NCI-H510A treated with DMSO at 0.1 percent for 48 hours (cell line): ENCODE measurements at regions not wholly inside any gene's neighbourhood (a gene's known extent, or its start where the extent isn't known, plus 50 kb on each side); places are given as distances from the start of the nearest gene placed in this dataset.

ENCODE experiments used
- DNase-seq: peaks from one replicate; lab custom pipeline; 2025; lab: John Stamatoyannopoulos, UW

GRCh38 chr1:8267307-8267706 lies 50.6 kb upstream of the SLC45A1 start:
- no peak for DNase-seq

DNA sequence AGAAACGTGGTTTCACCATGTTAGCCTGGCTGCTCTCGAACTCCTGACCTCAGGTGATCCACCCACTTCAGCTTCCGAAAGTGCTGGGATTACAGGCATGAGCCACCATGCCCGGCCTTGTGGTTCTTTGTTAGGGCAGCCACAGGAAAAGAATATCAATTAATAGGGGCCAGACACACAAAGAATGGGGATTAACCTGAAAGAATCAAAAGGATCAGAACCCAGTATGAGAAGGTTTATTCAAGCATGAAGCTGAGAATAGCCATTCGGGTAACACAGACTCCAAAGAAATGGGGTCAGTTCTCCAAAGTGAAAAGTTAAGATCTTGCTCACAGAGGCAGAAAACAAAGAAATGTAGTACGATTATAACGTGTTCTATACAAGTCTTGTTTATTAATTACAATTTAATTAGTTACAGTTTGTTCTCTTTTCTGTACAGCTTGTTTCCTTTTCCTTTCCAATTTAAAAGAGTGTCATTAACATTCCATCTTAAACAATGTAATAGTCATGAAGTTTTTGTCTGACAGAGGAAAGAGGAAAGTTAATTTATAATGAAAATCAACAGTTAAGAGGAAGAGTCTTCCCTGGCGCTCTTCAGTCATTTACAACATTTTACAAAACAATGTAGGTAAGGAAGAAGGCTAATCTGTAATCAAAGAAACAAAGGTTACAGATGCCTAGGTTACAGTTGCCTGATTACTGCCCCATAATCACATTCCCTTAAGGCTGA lies 51.3 kb upstream of the SLC45A1 start:
- DNase-seq: no peak

DNA sequence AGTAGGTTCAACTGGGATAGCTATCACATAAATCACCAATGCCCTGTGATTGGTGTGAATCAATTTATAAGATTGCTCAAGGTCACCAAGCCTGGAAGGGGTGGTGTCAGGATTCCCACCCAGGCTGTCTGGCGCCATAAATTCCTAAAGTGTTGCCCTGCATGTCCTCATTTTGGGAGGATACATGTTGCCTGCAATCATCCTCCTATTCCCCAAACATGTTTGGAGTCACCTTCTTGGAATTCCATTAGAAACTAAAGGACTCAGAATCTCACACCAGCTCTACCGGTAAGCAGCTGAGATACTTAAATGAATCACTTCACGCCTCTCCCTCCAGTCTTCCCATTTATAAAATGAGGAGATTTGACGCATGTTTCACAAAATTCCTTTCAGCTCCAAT lies 54.1 kb upstream of the SLC45A1 start:
- no peak for DNase-seq

GRCh38 chr1:8261398-8261762 lies 56.5 kb upstream of the SLC45A1 start:
- DNase-seq: no peak

DNA sequence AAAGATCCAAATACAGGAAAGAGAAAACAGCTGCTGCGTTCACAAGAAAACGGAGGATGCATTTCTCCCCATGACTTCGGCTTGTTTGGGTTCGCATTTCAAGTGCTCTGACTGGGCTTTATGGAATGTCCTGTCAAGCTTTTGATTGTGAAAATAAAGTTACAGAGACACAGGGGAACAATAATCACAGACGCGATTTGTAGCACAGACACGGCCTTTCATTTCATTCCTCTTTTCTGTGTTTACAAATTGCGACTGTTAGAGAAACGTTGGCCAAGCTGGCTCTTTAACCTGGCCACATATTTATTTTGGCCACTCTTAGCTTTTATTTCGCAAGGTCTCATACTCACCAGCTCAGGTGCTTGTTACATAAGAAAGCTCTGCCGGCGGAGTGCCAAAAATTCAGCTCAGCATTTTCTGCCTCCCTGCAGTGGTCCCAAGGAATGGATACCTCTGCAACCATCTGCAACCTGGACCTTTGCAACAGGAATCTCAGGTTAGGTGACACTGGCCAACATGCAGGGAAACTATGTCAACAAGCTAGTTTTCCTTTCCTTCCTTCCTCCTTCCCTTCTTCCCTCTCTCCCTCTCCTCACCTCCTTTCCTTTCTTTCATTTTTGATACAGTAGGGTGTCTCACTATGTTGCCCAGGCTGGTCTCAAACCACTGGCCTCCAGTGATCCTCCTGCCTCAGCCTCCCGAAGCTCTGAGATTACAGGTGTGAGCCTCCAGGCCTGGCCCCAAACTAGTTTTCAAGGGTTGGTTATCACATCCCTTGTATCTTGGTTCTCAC lies 58.2 kb upstream of the SLC45A1 start:
- peak; percentile 98 for DNase-seq

DNA sequence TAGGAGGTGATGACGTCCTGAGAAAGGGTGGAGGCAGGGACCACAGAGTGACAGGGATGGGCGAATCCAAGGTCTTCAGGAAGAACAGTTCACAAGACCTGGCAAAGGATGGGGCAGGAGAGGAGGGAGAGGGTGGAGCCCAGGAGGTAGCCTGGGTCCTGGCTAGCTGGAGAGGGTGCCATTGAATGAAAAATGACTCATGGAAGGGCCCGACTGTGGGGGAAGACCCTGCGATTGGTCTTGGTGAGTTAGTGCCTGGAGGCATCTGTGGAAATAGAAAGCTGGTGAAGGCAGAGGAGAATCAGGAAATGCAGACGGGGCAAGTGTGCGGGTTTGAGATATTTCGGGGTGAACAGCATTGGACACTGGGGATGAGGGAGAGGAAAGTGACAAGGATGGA lies 60.3 kb upstream of the SLC45A1 start:
- DNase-seq: no peak

DNA sequence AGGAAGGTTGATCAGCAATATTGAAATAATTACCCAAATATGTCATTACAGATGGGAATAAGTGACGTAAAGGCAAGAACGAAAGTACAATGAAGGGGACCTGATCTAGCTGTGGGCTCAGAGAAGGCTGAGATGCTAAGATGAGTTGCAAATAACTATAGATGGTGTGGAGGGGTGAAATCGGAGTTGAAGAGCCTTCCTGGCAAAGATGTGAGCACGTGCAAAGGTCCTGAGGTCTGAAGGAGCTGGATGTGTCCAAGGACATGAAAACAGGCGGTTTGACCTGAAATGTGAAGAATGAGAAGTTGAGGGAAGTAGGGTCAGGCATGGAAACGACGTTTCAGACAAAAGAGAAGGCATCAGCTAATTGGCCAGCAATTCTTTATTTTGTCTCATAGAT lies 61.6 kb upstream of the SLC45A1 start:
- no peak for DNase-seq

DNA sequence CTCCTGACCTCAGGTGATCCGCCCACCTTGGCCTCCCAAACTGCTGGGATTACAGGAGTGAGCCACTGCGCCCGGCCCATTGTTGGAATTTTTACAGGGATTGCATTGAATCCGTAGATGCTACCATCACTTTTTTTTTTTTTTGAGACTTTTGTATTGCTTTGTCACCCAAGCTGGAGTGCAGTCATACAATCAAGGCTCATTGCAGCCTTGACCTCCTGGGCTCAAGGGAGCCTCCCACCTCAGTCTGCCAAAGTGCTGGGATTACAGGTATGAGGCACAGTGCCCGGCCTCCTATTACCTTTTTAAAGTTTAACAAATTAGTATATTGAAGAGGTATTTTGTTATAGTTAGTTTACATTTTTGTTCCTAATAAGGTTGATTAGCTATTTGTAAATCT lies 62.2 kb upstream of the SLC45A1 start:
- no peak for DNase-seq

- no peak for DNase-seq
Measured at GRCh38 chr1:8252266-8252951, 65.5 kb upstream of the SLC45A1 start.

DNA sequence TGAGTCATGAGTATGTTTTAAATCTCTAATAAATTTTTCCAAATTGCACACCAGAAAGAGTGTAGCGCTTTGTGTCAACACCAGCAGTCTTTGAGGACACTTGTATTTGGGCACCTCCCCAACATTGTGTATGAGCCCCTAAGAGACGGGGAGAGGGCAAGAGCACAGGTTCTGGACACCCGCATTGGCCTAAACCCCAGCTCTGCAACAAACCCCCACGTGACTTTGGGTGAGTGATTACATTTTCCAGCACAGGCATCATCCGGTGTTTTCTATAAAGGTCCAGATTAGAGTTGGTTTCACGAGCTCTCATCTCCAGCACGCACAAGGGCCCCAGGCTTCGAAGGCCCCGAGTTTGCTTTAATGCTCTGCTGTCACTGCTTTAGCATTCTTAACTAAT lies 66.3 kb upstream of the SLC45A1 start:
- no peak for DNase-seq

DNA sequence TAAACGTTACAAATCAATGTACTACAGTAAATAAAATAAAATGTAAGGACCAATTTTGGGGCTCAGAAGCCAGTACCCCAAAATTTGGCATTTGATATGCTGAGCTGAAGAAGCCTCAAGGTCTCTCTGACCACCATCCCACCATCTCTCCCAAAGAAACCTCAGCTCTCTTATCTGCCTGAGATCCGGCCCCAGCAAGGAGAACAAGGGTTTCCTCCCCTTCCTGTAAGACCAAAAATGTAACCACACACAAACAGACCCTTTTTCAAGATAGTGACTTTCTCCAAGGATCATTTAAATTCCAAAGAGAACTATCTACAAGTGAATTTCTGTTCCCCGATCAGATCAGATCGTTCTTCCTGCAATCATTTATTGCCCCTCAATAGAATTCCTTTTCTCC lies 68.1 kb upstream of the SLC45A1 start:
- no peak for DNase-seq

DNA sequence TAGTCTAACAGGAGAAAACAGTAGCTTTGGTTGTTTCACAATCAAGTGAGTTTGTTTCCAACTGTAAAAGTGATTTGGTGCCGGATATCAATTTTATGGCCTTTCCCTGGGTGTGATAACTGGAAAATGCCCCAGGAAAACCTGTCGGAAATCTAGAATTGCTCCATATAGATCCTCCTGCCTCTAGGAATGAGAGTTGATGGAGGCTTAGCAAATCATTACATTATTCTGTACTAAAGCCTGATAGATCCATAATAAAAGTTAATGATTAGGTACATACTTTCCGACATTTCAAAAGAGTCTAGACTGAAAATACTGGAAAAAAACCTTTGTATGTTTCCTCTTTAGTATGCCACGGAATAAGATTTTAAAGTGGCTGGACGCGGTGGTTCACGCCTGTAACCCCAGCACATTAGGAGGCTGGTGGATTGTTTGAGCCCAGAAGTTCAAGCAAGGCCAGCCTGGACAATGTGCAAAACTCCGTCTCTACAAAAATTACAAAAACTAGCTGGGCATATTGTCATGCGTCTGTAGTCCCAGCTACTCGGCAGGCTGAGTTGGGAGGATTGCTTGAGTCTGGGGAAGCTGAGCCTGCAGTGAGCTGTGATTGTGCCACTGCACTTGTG lies 70.0 kb upstream of the SLC45A1 start:
- no peak for DNase-seq

DNA sequence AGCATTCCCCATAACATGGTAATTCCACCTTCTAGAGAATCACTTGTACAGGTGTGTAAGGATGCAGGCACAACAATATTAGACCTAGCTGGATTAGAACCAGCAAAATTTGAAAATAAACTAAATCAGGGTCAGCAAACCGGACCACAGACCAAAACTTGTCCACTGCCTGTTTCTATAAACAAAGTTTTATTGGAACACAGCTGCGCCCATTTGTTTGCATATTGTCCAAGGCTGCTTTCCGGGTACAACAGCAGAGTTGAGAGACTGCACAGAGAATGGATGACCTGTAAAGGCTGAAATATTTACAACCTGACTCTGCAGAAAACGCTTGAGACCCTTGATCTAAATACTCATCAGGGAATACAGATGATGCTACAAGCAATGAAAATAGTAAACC lies 73.6 kb upstream of the SLC45A1 start:
- no peak for DNase-seq

DNA sequence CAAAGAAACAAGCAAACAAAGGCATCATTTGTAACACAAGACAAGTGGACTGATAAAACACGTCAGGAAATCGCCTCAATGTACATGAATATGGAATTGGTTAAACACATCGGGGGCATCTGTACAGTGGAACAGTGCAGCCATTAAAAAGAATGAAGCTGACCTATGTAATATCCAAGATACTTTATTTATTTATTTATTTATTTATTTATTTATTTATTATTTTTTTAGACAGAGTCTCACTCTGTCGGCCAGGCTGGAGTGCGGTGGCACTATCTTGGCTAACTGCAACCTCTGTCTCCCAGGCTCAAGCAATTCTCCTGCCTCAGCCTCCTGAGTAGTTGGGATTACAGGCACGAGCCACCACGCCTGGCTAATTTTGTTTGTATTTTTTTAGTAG lies 75.4 kb upstream of the SLC45A1 start:
- DNase-seq: no peak

DNA sequence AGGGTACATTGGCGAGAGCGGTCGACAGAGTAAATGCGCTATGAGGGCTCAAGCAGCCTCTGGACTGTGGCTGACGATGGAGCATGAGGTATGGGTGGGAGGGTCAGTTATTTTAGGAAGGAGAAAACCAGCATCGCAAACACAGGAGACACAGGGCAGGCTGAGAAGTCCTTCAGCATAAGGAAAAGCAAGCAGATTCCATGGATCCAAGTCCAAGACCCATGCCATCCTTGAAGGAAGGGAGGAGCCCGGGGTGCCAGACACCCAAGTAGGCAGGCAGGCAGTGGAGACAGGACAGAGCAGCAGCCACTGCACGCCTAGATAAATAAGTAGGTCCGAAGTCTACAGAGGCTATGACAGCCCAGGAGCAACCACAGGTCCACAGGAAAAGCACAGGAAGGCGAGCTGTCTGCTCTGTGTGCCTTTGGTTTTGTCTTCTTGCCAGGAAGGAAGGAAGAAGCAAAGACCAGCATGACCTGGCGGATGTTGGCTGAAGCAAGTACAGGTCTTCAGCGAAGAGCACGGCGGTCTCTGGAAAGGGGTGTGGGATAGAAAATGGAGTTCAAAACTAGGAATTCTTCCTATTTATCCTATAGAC lies 76.4 kb upstream of the SLC45A1 start:
- DNase-seq: no peak

DNA sequence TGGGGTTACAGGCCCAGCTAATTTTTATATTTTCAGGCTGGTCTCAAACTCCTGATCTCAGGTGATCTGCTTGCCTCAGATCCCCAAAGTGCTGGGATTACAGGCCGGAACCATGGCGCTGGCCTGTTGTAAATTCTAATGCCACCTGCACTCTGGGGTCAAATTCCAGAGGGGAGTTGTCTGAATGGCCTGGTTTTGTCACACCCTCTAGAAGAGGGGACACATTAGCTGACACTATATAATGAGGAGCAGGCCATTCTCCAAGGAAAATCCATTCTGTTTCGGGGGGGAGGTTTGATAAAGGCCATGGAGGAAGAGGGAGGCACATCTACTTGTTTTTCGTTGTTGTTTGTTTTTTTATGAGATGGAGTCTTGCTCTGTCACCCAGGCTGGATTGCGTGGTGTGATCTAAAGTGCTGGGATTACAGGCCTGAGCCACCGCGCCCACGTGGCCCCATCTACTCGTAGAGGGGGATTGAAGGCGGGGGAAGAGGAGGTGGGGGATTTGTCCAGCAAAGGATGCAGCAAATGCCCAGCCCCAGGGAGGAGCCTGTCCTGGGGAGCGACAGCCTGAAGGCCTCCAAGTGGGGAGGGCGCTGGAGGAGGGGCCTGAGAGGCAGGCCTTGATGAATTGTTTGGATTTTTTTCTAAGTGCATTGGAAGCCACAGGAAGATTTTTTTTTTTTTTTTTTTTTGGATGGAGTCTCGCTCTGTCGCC lies 78.4 kb upstream of the SLC45A1 start:
- DNase-seq: peak; percentile 59

- peak; percentile 78 for DNase-seq
Measured at GRCh38 chr1:8239039-8239305, 78.9 kb upstream of the SLC45A1 start.

GRCh38 chr1:8238141-8239038 lies 79.5 kb upstream of the SLC45A1 start:
- DNase-seq: peak; percentile 97

GRCh38 chr1:8232036-8232757 lies 85.7 kb upstream of the SLC45A1 start:
- DNase-seq: no peak

GRCh38 chr1:8230292-8230621 lies 87.7 kb upstream of the SLC45A1 start:
- DNase-seq: no peak
